ENCODE measurements at regions not wholly inside any gene's neighbourhood (a gene's known extent, or its start where the extent isn't known, plus 50 kb on each side); places are given as distances from the start of the nearest gene placed in this dataset.

- no peak overlapping the region for H3K4me3 Mint-ChIP-seq
- H3K9me3 Mint-ChIP-seq, result no peaks in the 10 kb centered on the region
- no peaks in the 10 kb centered on the region for H3K4me1 Mint-ChIP-seq (ENCODE audit: low read depth)
- no peaks in the 10 kb centered on the region for H3K36me3 Mint-ChIP-seq (ENCODE audit: low read depth)
- peaks cover 12% of the 10 kb centered on the region for H3K27me3 Mint-ChIP-seq (ENCODE audit: low read depth)
- H3K27ac Mint-ChIP-seq, result no peak overlapping the region
These were observed 74.7 kb downstream of the CXCL12 start for GRCh38 chr10:44309939-44310761.

GRCh38 chr10:44309361-44309760, 75.5 kb downstream of the CXCL12 start:
- H3K27ac Mint-ChIP-seq, result no peak overlapping the region
- no peaks in the 10 kb centered on the region for H3K9me3 Mint-ChIP-seq
- no peaks in the 10 kb centered on the region for H3K36me3 Mint-ChIP-seq (ENCODE audit: low read depth)
- no peaks in the 10 kb centered on the region for H3K4me1 Mint-ChIP-seq (ENCODE audit: low read depth)
- peaks cover 12% of the 10 kb centered on the region for H3K27me3 Mint-ChIP-seq (ENCODE audit: low read depth)
- no peak overlapping the region for H3K4me3 Mint-ChIP-seq

- H3K4me3 Mint-ChIP-seq, result no peak overlapping the region
- peaks cover 12% of the 10 kb centered on the region for H3K27me3 Mint-ChIP-seq (ENCODE audit: low read depth)
- H3K4me1 Mint-ChIP-seq (ENCODE audit: low read depth), result no peaks in the 10 kb centered on the region
- no peaks in the 10 kb centered on the region for H3K9me3 Mint-ChIP-seq
- H3K27ac Mint-ChIP-seq, result no peak overlapping the region
- no peaks in the 10 kb centered on the region for H3K36me3 Mint-ChIP-seq (ENCODE audit: low read depth)
These were observed 76.0 kb downstream of the CXCL12 start for GRCh38 chr10:44308935-44309334.

GRCh38 chr10:44307691-44308090, 77.2 kb downstream of the CXCL12 start:
- H3K9me3 Mint-ChIP-seq, result no peaks in the 10 kb centered on the region
- H3K27ac Mint-ChIP-seq, result no peak overlapping the region
- H3K4me1 Mint-ChIP-seq (ENCODE audit: low read depth), result no peaks in the 10 kb centered on the region
- peaks cover 17% of the 10 kb centered on the region for H3K27me3 Mint-ChIP-seq (ENCODE audit: low read depth)
- H3K4me3 Mint-ChIP-seq, result no peak overlapping the region
- no peaks in the 10 kb centered on the region for H3K36me3 Mint-ChIP-seq (ENCODE audit: low read depth)

- H3K27me3 Mint-ChIP-seq (ENCODE audit: low read depth), result peaks cover 13% of the 10 kb centered on the region
- H3K4me3 Mint-ChIP-seq, result no peak overlapping the region
- H3K4me1 Mint-ChIP-seq (ENCODE audit: low read depth), result no peaks in the 10 kb centered on the region
- no peaks in the 10 kb centered on the region for H3K36me3 Mint-ChIP-seq (ENCODE audit: low read depth)
- no peaks in the 10 kb centered on the region for H3K9me3 Mint-ChIP-seq
- H3K27ac Mint-ChIP-seq, result no peak overlapping the region
These were observed 78.1 kb downstream of the CXCL12 start for GRCh38 chr10:44306762-44307161.

GRCh38 chr10:44306147-44306710, 78.7 kb downstream of the CXCL12 start:
- Mint-ChIP-seq H3K4me3 (no peak overlapping the region), H3K9me3 (no peaks in the 10 kb centered on the region), H3K27me3 (ENCODE audit: low read depth) (peaks cover 8% of the 10 kb centered on the region), H3K4me1 (ENCODE audit: low read depth) (no peaks in the 10 kb centered on the region), H3K36me3 (ENCODE audit: low read depth) (no peaks in the 10 kb centered on the region), H3K27ac (no peak overlapping the region)

GRCh38 chr10:44301781-44302355, 83.0 kb downstream of the CXCL12 start:
- no peak overlapping the region for H3K27ac Mint-ChIP-seq
- H3K4me1 Mint-ChIP-seq (ENCODE audit: low read depth), result no peaks in the 10 kb centered on the region
- no peak overlapping the region for H3K4me3 Mint-ChIP-seq
- no peaks in the 10 kb centered on the region for H3K9me3 Mint-ChIP-seq
- H3K36me3 Mint-ChIP-seq (ENCODE audit: low read depth), result no peaks in the 10 kb centered on the region
- H3K27me3 Mint-ChIP-seq (ENCODE audit: low read depth), result peaks cover 5% of the 10 kb centered on the region

- no peak overlapping the region for H3K27ac Mint-ChIP-seq
- H3K4me1 Mint-ChIP-seq (ENCODE audit: low read depth), result no peaks in the 10 kb centered on the region
- H3K27me3 Mint-ChIP-seq (ENCODE audit: low read depth), result peaks cover 5% of the 10 kb centered on the region
- no peaks in the 10 kb centered on the region for H3K9me3 Mint-ChIP-seq
- H3K36me3 Mint-ChIP-seq (ENCODE audit: low read depth), result no peaks in the 10 kb centered on the region
- H3K4me3 Mint-ChIP-seq, result no peak overlapping the region
These were observed 83.9 kb downstream of the CXCL12 start for GRCh38 chr10:44300666-44301649.

- Mint-ChIP-seq H3K27me3 (ENCODE audit: low read depth) (peaks cover 5% of the 10 kb centered on the region), H3K36me3 (ENCODE audit: low read depth) (no peaks in the 10 kb centered on the region), H3K4me3 (no peak overlapping the region), H3K27ac (no peak overlapping the region), H3K4me1 (ENCODE audit: low read depth) (no peaks in the 10 kb centered on the region), H3K9me3 (no peaks in the 10 kb centered on the region)
These were observed 86.2 kb downstream of the CXCL12 start for GRCh38 chr10:44298713-44299112.

- H3K4me1 Mint-ChIP-seq (ENCODE audit: low read depth), result no peaks in the 10 kb centered on the region
- H3K27ac Mint-ChIP-seq, result no peak overlapping the region
- peaks cover 3% of the 10 kb centered on the region for H3K27me3 Mint-ChIP-seq (ENCODE audit: low read depth)
- H3K9me3 Mint-ChIP-seq, result no peaks in the 10 kb centered on the region
- no peaks in the 10 kb centered on the region for H3K36me3 Mint-ChIP-seq (ENCODE audit: low read depth)
- no peak overlapping the region for H3K4me3 Mint-ChIP-seq
These were observed 86.9 kb downstream of the CXCL12 start for GRCh38 chr10:44297963-44298362.

- no peaks in the 10 kb centered on the region for H3K4me1 Mint-ChIP-seq (ENCODE audit: low read depth)
- no peak overlapping the region for H3K27ac Mint-ChIP-seq
- H3K36me3 Mint-ChIP-seq (ENCODE audit: low read depth), result no peaks in the 10 kb centered on the region
- H3K9me3 Mint-ChIP-seq, result no peaks in the 10 kb centered on the region
- peaks cover 13% of the 10 kb centered on the region for H3K27me3 Mint-ChIP-seq (ENCODE audit: low read depth)
- no peak overlapping the region for H3K4me3 Mint-ChIP-seq
These were observed 89.2 kb downstream of the CXCL12 start for GRCh38 chr10:44295644-44296241.

- Mint-ChIP-seq H3K27me3 (ENCODE audit: low read depth) (peaks cover 13% of the 10 kb centered on the region), H3K4me1 (ENCODE audit: low read depth) (no peaks in the 10 kb centered on the region), H3K36me3 (ENCODE audit: low read depth) (no peaks in the 10 kb centered on the region), H3K27ac (no peak overlapping the region), H3K4me3 (no peak overlapping the region), H3K9me3 (no peaks in the 10 kb centered on the region)
These were observed 90.0 kb downstream of the CXCL12 start for GRCh38 chr10:44294726-44295412.

GRCh38 chr10:44293842-44294241, 91.1 kb downstream of the CXCL12 start:
- no peaks in the 10 kb centered on the region for H3K36me3 Mint-ChIP-seq (ENCODE audit: low read depth)
- H3K27me3 Mint-ChIP-seq (ENCODE audit: low read depth), result peaks cover 13% of the 10 kb centered on the region
- H3K4me3 Mint-ChIP-seq, result no peak overlapping the region
- no peak overlapping the region for H3K27ac Mint-ChIP-seq
- no peaks in the 10 kb centered on the region for H3K9me3 Mint-ChIP-seq
- no peaks in the 10 kb centered on the region for H3K4me1 Mint-ChIP-seq (ENCODE audit: low read depth)
